CD4-positive, alpha-beta T cell treated with Interferon alpha-2 for 1 hour (primary cell): ENCODE measurements at regions not wholly inside any gene's neighbourhood (a gene's known extent, or its start where the extent isn't known, plus 50 kb on each side); places are given as distances from the start of the nearest gene placed in this dataset.

Experiments
- DNase-seq, 2 donors: peaks; one replicate each; pipeline ENCODE4 v3.0.0-alpha.2; 2020 to 2022

- no peak for DNase-seq
Observed at GRCh38 chr5:125408448-125409233, 662.2 kb upstream of the ZNF608 start.

GRCh38 chr5:125409234-125409860 is 662.9 kb upstream of the ZNF608 start:
- no peak for DNase-seq

DNA sequence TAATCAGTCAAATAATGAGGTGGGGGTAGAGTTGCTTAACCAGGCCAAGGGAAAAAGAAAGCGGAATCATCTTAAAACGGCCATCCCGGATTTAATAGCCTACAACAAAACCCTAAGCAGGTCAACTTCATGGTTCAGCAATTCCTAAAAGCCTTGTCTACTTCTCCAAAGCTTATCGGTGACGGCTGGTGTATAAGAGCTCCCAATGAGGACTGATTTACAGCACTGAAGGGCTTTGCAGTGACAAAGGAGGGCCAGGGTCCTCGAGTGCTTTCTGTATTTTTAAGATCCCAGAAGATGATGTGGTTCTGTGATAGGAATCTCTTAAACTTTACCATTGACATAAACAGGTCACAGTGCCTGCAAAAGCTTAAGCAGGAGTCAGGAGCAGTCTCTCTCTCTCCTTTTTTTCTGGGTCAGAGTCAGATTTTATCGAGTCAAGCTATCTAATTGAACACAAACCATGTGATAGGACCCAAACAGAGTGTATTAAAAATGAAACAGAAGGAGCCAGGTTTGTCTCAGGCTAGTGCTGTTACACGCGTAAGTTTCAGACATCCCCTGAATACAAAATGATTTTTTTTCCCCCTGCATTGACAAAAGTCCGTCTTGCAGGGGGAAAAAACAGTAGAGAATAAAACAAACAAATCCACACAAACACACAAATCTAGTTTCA is 663.6 kb upstream of the ZNF608 start:
- DNase-seq: no peak

GRCh38 chr5:125410537-125411070 is 664.2 kb upstream of the ZNF608 start:
- DNase-seq: no peak

DNA sequence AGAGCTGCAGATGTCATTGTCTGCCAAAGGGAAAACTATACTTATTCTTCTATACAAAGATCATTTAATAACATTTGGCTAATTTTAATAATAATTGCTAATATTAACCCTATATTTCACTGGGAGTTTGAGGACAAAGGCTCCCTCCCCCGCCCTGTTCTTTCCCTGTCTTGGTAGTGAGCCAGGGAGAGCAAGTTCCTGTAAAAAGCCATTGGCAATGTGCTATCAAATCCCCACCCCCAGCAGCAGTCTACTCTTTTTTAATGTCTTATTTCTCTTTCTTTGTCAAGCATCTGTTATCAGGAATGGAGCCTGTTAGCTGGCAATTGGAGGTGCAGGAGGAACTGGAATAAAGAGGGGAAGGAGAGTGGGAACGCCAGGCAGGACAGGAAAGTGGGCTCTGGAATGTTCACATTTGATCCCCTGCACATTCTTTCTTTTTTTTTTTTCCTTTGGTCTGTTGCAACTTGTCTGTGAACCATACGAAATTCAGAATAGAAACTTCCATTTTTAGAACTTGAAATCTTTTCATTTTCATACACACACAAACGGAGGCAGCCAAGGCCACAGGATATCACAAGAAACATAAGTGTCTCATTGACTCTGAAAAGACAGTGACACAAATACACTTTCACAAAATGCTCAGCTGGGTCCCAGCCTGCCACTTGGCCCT is 664.8 kb upstream of the ZNF608 start:
- no peak for DNase-seq

DNA sequence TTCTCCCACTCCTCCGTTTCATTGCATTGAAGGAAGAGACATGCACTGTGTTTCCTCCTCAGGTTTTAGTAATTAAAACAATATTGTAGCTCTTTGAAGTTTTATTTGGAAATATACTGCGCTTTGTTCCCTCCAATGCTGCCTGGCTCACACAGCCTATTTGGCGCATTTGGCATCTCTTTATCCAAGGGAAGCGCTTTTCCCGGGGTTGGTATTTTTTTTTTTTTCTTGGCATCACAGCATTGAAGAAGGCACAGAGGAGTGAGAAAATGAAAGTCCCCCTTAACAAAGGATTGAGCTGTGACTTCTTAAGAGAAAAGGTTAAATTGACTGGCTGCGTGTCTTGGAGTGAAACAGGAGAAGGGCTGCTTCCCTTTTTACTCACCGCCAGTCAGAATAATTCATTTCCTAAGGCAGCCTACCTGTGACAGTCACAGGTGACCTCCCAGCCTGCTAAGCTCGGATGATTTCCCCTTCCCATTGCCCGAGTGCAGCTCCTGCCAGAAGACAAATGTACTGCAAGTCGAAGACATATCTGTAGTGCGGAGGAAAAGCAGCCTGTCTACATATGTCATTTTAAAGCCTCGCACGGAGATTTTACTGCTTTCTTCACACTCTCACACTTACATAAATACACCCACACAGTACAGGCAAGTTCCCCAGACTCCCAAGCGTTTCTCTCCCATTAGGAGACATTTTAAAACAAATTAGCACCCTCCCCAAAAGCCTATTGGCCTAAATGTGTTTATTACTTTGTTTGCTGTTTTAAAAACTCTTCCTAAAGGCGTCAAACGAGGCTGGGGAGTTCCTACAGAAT is 665.5 kb upstream of the ZNF608 start:
- no peak for DNase-seq

DNA sequence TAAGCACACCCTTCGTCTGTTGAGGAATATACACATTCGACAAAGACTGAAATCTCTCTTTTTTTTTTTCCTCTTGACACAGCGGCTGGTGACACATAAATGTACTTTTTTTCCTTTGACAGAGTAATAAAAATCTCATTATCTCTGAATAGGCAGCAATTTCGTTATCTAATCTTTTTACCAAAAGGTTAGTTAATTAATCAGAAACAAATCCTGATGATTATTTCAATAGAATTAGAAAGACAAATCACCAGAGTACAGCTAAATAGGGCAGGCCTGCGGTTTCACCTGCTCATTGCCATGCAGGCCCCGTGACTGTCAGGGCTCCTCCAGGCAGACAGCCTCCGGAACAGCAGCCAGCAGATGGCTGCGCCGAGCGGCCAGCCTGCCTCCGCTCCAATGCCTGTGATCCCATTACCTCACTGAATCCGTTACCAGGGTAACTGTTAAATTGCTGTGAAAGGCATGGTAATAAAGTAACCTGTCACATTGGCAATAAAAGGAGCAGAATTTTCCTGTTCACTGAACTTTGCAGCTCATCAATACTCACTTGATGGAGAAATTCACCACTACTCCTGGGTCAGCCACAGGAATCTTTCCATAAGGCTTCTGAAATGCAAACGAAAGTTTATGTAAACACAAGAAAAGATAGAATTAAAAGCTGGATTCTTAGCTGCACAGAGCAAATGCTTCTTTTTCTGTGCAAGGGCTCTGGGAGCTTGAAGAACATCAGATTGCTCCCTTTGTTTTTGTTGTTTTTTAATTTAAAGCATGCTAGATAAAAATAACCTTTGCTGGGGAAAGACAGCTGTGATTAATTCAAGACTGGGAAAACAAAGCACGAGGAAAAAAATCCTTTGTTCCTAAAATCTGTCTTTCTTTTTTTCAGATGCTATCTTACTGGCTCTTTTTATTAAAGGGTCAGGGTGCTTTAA is 666.4 kb upstream of the ZNF608 start:
- DNase-seq: peak in 1 of 2 donors; percentile 4

GRCh38 chr5:125413496-125414274 is 667.2 kb upstream of the ZNF608 start:
- DNase-seq: no peak

GRCh38 chr5:125415126-125415525 is 668.7 kb upstream of the ZNF608 start:
- no peak for DNase-seq

DNA sequence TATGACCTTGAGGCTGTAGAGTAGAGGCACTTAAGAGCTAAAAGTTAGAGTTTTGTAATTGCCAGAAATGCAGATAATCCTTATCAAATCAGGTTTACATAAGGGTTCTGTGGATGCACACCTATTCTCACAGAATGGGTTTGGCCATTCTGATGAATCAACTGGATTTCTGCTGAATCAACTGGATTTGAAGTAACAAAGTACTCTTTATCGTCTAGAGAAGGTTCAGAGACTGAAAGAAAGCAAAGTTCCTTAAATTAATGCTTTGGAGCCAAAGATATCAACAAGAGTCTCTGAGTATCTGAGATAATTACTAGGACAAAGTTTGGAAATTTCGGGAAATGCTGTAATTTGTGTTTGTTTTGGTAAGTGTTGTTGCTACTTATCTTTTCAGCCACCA is 669.6 kb upstream of the ZNF608 start:
- DNase-seq: no peak

DNA sequence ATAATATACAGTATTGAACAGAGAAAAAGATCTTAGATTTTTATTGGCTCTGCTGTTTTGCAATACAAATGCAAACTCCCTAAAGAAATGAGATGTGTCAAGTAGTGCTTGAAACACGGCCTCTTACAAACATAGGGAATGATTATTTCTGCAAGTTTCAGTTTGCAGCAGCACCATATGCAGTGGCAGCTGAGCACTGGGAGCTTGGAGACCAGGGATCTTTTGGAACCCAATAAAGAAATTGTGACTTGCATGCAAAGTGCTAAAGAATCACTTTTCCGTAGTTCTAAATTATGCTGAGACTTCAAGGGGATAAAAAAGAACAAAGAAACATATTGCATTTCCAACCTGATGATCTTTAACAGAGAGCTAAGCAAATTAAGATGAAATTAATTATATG is 674.6 kb upstream of the ZNF608 start:
- no peak for DNase-seq

DNA sequence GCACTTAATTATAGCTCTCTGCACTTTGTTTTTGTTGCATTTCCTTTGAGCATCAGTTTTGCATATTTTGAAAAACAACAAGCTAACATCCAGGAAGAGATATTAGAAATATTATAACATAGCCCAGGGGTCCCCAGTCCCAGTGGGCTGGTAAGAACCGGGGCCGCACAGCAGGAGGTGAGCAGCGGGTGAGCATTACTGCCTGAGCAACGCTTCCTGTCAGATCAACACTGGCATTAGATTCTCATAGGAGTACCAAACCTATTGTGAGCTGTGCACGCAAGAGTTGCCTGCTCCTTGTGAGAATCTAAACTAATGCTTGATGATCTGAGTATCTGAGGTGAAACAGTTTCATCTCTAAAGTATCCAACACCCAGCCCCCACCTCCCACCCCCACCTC is 675.9 kb upstream of the ZNF608 start:
- DNase-seq: no peak

- no peak for DNase-seq
Observed at GRCh38 chr5:125424402-125425141, 678.1 kb upstream of the ZNF608 start.

DNA sequence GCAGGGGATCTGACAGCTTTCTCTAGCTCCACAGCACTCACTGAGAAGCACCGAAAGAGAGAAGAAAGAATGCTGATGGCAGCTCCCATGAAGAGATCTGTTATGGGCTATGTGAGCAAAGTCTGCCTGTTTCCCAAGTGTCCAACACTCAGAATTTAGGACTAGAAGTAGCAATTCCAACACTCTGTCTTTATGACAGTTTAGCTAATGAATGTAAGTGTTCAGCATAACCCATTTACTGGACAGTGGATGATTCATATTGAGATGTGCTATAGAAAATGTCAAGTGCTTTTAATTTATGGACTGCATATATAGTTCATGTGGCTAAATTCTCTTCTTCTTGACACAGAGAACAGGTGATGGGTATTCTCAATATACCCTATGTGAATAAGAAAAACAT is 683.1 kb upstream of the ZNF608 start:
- DNase-seq: peak in 1 of 2 donors; percentile 0

DNA sequence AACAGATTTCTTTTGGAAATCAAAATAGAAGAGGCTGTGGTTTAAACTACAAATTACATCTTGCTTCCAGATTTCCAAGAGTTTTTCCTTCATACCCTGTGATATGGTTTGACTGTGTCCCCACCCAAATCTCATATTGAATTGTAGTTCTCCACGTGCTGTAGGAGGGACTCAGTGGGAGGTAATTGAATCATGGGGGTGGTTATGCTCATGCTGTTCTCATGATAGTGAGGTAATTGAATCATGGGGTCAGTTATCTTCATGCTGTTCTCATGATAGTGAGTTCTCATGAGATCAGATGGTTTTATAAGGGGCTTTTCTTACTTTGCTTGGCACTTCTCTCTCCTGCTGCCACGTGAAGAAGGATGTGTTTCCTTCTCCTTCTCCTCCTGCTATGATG is 687.0 kb upstream of the ZNF608 start:
- no peak for DNase-seq

DNA sequence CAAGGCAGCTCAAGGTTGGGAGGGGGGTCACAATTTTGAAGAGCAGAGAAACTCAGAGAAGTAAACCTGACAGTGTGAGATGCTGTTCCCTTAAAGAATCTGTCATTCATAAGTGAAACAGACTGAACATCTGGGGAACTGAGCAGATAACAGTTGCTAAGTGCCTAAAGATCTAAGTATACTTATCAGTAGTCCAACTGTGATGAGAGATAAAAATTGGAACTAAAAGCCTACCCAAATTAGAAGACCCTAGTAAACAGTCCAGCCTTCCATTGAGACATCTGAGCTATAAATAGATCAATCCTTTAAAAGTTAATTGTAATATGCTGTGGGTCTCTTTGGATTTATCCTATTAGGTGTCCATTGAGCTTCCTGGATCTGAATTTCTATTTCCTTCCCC is 692.8 kb upstream of the ZNF608 start:
- DNase-seq: no peak

DNA sequence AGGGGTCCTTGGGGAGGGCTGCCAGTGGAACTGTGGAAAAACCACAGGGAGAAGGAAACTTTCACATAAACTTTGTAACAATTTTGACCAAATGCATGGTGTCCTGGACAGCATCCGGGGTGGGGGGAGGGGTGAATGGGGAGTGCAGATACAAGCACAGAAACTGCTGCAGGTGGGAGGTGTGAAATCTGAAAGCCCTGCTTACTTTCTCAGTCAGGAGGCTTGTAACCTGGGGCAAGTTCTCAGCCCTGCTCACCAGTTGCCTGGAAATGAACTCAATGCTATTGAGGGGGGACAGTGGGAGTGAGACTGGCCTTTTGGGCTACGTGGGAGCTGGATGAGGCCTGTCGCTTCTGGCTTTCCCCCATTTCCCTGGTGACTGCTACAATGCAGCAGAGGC is 694.5 kb upstream of the ZNF608 start:
- no peak for DNase-seq

DNA sequence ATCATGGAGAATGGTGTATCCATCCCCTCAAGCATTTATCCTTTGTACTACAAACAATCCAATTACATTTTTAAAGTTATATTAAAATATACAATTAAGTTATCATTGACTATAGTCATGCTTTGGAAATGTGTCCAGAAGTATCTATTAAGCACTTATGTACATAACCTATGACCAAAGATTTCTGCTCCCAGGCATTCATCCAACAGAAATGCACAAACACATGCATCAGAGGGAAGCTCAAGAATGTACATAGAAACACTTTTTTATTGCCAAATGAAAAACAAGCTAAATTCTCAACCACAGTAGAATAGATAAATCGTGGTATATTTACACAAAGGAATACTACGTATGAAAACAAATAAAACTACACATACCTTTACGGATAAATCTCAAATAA is 700.5 kb upstream of the ZNF608 start:
- DNase-seq: no peak

DNA sequence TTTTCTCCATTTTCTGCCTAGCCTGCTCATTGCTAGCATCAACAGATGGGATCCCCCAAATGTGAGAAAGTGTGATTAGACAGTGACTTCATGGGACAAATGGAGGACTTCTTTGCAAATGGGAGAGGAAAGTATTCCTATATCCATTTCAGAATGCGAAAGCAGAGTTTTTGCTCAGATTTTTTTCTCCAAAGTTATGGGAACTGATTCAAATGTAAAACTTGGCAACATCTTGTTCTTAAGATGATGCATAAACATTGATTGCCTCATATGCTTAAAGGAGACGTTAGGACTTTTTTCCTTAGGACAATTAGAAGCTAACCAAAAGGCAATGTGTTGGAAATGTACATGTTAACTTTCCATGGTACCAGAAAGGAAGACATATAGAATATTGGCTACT is 704.3 kb upstream of the ZNF608 start:
- no peak for DNase-seq

DNA sequence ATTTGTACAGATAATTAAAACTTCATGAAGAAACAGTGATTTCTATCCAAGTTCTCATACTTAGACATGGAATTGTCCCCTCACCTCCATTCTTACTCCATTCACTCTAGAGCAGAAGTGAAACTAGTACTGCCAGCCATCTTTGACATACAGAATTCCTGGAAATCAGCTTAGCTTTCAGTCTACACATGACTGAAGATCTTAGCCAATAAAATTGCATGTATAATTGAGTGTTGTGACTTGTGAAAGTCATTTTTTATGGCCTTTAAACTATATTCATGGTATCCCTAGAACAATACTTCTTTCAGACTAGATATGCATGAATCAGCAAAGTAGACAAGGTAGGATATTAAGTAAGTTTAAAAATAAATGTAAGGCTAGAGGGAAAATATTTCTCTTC is 705.2 kb upstream of the ZNF608 start:
- no peak for DNase-seq
